GM12864 (cell line): ENCODE measurements at regions not wholly inside any gene's neighbourhood (a gene's known extent, or its start where the extent isn't known, plus 50 kb on each side); places are given as distances from the start of the nearest gene placed in this dataset.
"Not testable (repeated sequence)": the region's sequence is repeated elsewhere in the genome, so short reads cannot be mapped to it uniquely, and the experiment has no call there.

Source experiments
- DNase-seq: peaks from one replicate; pipeline ENCODE4 v3.0.0-alpha.2; 2011; ENCODE audit warnings: low read depth
- H3K4me3 ChIP-seq: 2 replicates; pipeline ENCODE4 v1.5.1; 2011; ENCODE audit warnings: mild to moderate bottlenecking, low read depth, low read length, control low read depth
- CTCF ChIP-seq: IDR thresholded peaks from 2 replicates; pipeline ENCODE4 v1.5.1; 2011; ENCODE audit warnings: low read depth, mild to moderate bottlenecking, moderate library complexity, low read length, control low read depth, inconsistent platforms; ENCODE audit errors: missing control alignments

GRCh38 chr12:93093243-93093642 lies 164.1 kb upstream of the EEA1 start:
- no peak for DNase-seq
- TF ChIP-seq CTCF: no peak
- no peak overlapping the region for H3K4me3 ChIP-seq

- H3K4me3 ChIP-seq, DNase-seq: not testable (repeated sequence)
These were observed 165.1 kb upstream of the EEA1 start for GRCh38 chr12:93094222-93094621.

- DNase-seq: peak; percentile 81
- H3K4me3 ChIP-seq: peak overlapping the region; percentile 1; the same call in 1 of the 2 replicates
- TF ChIP-seq CTCF: no peak
These were observed 166.1 kb upstream of the EEA1 start for GRCh38 chr12:93094988-93095737.

- TF ChIP-seq CTCF: no peak
- no peak for DNase-seq
- H3K4me3 ChIP-seq: no peak overlapping the region
These were observed 168.3 kb upstream of the EEA1 start for GRCh38 chr12:93097417-93097816.

GRCh38 chr12:93098077-93098476 lies 169.0 kb upstream of the EEA1 start:
- no peak overlapping the region for H3K4me3 ChIP-seq
- peak; percentile 61 for TF ChIP-seq CTCF
- DNase-seq: peak; percentile 72

GRCh38 chr12:93099792-93100191 lies 170.7 kb upstream of the EEA1 start:
- H3K4me3 ChIP-seq: no peak overlapping the region
- DNase-seq: no peak
- TF ChIP-seq CTCF: no peak

GRCh38 chr12:93100610-93101009 lies 171.5 kb upstream of the EEA1 start:
- no peak for TF ChIP-seq CTCF
- DNase-seq: no peak
- H3K4me3 ChIP-seq: no peak overlapping the region
